HuH-7 (cell line): ENCODE measurements at regions not wholly inside any gene's neighbourhood (a gene's known extent, or its start where the extent isn't known, plus 50 kb on each side); places are given as distances from the start of the nearest gene placed in this dataset.

Source experiments
- DNase-seq: peaks from one replicate; pipeline ENCODE4 v3.0.0; 2011; ENCODE audit warnings: low spot score

DNA sequence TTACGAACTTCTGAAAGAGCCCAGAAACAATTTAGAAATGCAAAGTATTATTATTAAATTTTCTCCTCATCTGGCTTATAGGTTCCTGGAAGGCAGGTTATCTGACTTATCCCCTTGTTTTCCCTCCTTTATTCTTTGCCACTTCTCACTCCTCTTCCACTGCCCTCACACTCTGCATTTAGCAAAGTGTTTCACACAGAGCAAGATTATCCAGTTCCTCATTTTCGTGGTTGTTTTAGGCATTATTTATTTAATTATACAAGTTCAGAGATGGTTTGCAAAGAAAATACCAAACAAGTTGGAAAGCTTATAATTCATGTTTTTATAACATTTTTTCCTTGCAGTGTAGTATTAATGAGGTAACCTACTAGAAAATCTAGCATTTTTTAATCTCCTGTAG lies 544.9 kb downstream of the NSUN3 start:
- DNase-seq, result no peak

DNA sequence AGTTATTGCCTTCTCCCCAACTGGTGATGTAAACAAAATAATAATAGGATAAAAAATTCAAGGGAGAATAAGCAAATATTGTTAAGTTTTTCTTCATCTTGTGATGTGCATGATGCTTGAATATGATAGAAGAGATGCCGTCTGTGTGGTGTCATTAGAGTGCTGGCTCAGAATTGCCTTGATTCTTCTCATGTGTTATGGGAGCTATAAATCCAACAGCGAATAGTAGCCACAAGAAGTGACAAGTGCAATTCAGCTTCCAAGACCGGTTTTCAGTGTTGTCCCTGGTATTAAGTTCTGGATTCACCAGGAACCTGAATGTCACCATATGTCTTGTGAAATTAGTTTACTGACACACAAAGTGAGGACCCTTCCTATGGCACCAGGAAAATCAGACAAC lies 547.0 kb downstream of the NSUN3 start:
- no peak for DNase-seq

DNA sequence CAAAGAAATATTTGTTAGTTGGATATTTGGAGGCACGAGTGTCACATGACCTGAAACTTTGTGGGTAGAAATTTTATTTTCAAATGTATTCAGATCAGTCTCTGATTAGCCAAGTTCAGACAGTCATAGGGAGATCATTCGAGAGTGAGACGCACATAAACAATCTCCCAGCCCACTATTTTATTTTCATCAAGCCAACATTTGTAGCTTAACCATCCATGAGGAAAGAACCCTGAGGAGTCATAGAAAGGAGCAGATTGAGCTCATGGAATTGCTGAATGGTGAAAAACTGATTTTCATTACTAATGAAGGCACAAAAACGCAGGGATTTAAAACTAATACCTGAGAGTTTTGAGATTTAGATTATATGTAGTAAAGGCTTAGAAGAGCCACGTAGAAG lies 548.7 kb downstream of the NSUN3 start:
- no peak for DNase-seq

DNA sequence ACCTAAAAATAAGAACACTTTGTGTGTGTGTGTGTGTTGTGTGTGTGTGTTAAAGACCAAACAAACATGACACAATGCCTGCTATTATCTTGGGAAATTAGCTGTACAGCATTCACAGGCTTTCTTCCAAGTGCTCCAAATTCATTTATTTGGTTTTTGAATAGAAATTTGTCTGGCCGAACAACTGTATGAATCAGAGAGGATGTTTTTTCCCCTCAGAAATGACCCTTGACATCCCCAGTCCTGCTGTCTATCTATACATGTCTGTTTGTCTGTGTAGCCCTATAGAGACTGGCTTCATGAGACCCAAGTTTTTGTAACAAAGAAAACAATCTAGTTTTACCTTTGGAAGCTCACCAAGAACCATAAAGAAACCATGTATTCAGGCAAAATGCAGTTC lies 549.8 kb downstream of the NSUN3 start:
- no peak for DNase-seq

DNA sequence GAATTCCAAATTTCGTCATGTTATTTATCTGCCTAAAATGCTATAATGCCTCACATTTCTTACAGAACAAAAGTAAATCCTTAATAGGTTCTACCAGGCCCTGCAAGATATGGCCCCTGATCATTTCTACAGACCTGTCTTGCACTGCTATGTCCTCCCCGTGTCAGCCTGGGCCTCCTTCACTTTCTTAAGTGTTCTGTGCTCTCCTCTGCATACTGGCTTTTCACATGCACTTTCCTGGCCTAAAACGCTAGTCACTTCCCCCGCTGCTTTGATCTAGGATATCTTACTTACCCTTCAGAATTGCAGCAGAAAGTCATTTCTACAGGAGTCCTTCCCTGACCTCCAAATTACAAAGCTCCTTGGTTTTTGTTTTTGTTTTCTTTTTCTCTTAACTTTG lies 551.3 kb downstream of the NSUN3 start:
- no peak for DNase-seq

DNA sequence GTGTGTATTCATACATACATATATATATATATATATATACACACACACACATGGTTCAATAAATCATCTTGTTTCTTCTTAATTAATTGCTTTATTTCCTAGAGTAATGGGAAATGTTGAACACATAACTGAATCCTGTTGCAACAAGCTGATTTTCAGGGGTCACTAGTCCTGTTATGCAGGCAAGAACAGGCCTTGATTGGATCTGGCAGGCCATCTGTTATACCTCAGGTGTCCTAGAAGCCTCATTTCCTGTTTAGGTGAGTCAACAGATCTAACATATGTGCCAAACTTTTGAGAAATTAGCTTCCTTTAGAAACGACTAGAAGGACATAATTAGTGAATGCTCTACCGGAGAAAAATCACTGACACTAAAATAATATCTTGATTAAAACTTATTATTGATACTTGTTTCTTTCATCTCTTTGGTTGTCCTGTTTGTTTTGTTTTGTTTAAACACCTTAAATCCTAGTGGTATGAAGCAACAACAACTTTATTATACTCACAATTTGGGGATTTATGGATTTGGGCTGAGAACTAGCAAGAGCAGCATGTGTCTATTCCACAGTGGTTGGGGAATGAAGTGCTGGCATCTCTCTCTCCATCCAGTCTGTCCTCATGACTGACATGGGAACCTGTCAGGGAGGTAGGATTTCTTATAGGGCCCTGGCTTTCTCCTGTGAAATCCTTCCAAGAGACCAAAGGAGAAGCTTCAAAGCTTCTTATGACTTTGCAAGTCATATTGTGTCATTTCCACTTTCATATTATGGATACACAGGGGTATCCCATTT lies 552.6 kb downstream of the NSUN3 start:
- DNase-seq, result no peak

DNA sequence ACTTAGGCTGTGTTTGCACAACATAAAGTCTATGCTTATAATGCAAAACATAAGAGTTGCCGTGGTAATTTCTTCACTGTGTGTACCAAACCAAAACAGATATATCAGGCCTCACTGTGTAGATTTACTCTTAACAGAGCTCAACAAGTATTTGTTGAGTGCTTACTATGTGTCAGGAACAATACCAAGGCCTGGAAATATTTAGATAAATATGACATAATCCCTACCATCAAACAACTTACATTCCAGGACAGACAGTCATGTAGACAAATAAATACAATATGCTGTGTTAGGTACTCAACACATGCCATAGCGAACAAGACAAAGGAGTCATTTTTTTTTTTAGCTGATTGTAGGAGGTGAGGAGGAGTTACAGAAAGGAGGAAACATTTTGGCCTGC lies 554.0 kb downstream of the NSUN3 start:
- DNase-seq, result no peak

DNA sequence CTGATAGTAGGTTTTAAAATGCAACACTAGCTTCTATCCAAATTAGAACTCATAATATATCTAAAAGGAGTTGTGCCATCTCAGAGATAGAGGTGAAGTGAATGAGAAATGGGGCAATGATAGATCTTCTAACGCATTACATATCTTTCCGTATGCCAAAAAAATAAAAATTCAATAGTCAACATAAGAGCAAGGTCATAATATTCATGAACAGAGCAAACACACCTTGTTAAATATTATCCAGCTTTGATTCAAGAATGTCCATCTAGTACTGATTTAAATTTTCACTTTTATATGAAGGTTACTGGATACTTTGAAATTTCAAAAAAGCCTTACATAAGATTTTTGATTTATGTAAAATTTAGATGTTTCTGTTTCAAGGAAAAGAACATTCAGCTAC lies 554.5 kb downstream of the NSUN3 start:
- no peak for DNase-seq

DNA sequence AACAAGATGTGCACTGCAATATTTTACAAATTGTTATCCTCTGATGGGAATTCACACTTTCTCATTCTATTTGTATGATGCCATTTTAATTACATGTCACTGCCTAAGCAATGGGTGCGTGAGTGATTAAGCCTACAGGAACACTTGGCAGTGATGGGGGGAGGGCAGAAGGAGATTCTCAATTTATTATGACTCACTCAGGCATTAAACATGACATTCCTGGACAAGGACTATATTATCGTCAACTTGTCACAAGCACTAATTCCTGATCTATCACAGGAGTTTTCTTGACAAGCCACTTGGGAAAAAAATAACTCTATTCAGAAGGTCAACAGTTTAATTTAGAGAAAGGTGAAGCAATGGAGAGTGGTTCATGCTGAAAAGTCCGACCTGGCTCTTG lies 556.8 kb downstream of the NSUN3 start:
- no peak for DNase-seq

DNA sequence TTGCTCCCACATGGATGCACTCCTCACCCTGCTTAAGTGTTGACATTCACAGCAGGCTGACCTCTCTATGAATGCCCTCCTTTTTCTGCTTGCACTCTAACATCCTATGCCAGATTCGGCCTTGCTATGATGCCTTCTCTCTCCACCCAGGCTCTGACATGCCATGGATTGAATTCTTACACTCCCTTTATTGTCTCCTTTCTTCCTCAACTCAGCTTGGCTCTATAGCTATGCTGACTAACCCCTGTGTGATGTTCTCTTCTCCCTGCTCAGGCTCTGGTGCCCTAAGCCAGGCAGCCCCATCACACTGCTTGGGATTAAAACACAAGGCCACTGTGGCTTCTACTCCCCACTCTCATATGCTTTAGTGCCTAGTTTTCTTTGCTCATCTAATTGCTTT lies 563.7 kb downstream of the NSUN3 start:
- no peak for DNase-seq

DNA sequence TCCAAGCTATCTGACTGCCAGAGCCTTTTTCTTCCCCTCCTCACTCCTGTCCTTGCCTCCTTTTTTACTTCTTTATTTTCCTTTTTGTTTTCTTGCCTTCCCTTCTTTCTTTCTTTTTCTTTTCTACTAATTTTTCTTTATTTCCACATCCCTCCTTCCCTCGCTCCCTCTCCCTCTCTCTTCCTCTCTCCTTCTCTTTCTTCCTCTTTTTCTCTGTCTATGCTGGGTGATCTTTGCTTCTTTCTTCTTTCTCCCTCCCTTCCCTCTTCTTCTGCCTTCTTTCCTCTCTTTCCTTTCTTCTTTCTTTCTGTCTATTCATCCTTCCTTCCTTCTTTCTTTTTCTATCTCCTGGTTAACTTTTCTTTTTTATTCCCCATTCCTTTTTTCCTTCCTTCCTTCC lies 564.8 kb downstream of the NSUN3 start:
- DNase-seq, result no peak

DNA sequence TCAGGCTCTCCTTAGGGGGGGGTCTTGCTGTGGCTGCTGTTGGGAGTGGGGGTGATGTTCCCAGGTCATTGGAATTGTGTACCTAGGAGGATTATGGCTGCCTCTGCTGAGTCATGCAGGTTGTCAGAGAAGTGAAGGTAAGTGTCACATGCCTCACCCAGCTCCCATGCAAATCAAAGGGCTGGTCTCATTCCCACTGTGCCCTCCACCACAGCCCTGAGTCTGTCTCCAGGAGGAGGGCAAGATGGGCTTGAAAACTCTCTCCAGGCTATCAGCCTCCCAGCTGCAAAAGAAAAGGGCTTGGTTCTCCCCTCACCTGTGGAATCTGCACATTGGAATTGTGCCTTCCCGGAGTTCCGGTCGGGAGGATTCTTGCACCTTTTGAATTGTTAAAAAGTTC lies 580.5 kb downstream of the NSUN3 start:
- DNase-seq, result no peak

DNA sequence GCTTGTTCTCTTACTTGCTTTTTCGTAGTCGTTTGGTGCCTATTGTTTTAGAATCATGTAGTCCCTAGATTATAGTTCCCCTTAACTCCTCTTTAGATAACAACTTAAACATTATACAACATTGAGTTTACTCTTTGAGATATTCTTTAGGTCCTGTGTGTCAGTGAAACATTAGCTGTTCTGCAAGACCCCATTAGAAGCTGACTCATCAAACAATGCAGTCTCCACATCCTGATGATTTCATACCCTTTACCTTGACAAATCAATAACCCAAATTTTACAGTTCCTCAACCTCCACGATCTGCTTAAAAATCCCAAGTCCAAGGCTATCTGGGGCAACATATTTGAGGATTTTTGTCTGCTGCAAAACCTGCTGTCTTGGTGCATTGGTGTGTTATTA lies 582.9 kb downstream of the NSUN3 start:
- no peak for DNase-seq

DNA sequence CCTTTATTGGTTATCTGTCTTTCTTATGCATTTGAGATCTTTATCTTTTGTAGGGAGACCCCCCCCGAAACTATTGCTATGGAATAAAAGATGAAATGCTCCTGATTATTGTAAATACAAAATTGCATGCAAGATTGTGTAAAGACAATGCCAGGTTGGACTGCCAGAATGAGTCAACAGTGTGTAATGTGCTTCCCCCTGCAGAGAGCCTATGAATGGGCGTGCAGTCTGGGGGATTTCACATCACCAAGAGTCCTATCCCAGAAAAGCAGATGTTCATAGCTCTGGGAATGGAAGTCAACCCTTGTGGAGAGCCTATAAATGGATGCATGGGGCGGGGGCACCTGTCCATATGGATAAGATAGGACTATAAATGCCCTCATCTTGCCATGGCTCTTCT lies 584.3 kb downstream of the NSUN3 start:
- no peak for DNase-seq

DNA sequence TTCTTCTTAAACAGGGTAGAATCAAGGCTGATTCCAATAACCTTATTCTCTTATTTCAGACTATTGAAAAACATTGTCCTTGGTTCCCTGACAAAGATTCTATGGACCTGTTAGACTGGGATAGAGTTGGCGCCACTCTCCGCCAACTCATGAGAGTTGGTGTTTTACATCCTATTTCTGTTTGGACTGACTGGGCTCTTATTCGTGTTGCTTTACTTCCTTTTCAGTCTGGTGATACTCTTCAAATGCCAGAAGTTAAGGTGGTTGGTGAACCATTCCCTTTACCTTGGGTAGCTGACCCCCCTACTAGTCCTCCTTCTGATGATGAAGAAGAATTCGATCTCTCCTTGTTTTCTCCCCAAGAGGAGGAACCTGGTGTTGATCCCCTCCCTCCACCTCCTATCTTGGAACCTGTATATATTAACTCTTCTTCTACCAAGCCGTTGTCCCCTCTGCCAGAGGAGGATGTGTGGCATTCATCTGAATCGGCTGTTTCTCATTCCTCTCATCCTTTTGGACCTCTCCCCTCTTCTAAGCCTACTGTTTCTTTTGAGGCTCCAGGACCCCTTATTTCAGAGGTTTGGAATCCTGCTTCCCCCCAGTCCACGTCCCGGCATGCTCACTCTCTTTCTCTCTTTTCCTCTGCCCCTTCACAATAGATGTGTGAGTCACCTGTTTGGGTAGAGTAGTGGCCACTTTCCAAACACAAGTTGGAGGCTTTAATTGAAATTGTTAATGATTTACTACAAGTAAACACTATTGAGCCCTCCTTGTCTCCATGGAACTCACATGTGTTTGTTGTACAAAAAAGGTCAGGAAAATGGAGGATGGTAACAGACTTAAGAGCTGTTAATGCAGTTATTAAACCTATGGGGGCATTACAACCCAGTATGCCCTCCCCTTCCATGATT lies 585.7 kb downstream of the NSUN3 start:
- peak; percentile 48 for DNase-seq

DNA sequence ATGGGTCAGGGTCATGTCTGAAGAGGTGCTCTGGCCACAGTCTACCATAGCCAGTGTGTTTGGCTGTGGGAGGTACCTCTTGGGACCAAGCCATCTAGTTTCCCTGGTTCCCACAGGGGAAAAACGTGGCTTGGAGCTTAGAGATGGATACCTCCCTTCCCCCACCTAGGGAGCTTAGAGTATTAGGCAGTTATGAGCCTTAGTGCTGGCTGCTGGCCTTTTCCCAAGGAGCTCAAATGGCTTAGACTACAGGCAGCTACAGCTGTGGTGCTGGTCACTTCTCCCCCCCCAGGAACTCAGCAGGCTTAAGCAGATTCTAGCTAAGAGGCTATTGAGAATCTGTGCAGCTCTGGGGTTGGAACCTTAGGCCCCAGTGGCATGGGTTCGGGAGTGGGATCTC lies 591.2 kb downstream of the NSUN3 start:
- no peak for DNase-seq

DNA sequence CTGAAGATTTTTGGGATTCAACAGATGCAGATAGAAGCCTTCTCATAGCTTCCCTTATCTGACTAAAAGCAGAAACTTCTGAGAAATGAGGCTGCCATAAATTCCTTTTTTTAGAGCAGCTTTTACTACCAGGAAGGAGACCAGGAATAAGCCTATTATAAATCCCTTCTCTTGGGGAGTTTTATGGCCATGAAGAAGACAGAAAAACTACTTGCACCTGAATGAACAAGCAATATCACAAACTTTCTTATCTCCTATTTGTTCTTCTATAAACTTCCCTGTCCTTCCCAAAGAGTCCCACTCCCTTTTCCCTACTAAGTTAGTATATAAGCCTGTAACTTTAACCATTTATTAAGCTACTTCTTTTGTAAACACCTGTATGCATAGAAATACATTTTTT lies 603.1 kb downstream of the NSUN3 start:
- no peak for DNase-seq

DNA sequence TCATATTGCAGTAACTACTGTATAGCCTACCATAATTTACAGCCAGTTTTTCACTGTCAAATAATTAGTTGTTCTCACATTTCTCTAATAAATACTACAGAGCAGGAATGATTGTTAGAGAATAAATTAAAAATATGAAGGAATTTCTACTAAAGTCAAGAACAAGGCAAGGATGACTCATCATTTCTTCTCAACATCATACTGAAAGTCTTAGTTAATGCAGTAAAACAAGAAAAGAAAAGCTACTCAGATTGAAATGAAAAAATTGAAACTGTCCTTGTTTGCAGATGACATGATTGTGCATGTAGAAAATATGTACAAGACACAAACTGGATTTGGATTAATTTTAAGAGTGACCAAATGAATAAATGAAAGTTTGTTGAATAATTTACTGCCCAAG lies 608.2 kb downstream of the NSUN3 start:
- DNase-seq, result no peak

DNA sequence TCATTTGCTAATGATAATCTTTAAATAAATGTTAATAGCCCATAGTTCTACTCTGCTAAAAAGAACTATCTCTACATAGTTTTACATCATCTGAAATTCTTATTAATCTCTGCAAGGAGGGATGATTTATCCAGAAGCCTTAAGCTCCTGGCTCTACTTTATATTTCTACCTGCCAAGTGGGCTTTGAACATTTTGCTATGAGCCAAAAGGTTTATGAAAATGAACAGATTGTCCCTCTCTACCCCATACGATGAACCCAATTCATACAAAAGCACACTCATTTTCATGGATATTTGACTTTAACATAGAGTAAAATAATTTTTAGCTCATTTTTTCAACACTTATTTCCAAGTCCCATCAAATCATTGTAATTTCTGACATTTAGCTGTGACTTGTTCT lies 611.0 kb downstream of the NSUN3 start:
- DNase-seq, result no peak

DNA sequence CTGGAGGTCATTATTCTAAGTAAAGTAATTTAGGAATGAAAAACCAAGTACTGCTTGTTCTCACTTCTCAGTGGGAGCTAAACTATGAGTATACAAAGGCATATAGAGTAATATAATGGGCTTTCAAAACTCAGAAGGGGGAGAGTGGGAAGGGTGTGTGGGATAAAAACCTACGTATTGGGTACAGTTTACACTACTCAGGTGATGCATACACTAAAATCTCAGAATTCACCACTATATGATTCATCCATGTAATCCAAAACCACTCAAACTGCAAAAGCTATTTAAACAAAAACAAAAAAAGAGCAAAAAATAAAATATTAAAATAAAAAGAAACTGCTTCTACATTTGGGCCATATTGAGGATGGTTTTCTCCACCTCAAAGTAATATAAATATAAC lies 623.3 kb downstream of the NSUN3 start:
- no peak for DNase-seq

DNA sequence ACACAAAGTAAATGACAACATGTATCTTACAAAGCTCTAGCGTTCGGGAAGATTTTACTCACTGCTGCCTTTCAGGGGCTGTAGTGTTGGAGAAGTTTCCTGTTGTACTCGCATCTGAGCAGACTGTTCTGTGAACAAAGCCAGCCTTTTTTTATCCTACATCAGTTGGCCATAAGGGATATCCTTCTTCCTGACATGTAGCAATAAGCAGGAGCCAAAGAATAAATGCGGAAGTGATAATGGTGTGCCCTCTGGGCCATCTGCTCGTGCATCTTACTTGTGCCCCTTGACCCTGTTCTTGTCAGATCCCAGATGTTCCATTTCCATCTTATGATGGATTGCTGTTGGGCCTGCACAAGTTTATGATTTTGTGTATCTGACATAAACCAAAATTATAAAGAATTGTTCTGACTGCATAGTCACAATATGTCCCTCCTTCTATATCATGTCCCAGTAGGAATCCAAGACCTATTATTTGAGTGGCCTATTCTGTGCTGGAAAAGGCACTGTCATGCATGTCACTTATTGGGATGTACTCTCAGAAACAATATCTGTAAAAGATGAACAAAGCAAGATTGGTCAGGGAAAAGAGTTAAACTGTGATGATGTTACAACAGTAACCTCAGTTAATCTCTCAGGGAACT lies 631.3 kb downstream of the NSUN3 start:
- no peak for DNase-seq

DNA sequence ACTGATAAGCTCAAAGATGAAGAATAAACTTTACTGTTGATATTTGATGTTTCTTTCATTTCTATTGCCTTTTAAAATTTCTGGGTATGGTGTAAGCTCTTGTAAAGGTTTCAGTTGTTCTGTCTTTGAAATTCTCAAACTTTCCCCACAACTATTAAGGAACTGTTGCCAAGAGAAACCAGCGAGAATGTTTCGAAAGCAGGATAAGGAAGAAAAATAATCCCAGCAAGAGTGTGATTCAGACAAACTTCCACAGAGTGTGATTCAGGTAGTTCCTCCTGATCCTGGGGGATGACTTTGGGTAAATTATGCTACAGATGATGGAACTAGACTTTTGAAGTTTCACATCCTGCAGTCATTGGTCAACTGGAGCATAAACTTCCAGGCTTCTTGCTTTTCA lies 632.0 kb downstream of the NSUN3 start:
- DNase-seq, result no peak

DNA sequence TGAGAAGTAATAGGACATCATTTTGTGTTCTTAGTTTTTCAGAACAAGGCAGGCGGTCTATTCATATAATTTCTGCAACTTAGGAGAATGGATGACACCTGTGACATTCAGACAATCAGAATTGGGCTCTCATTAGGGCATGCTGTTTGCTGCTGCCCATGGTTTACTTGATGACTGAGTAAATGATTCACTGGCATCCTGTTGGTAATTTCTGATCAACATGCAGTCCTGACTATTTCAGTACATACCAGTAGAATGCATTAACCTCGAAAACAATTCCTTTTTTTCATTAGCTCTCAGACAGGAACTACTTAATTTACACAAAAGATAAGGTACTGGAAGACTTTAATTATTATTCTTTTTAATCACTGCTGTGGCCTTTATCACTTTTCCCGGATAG lies 641.6 kb downstream of the NSUN3 start:
- no peak for DNase-seq
